GM11168 (cell line): ENCODE measurements at regions not wholly inside any gene's neighbourhood (a gene's known extent, or its start where the extent isn't known, plus 50 kb on each side); places are given as distances from the start of the nearest gene placed in this dataset.

Experiments used
- in situ Hi-C: fragments of 300-500 bp; cut with MboI; formaldehyde crosslinking; loops from one replicate; pipeline ENCODE4 v1.12.0; 2022; ENCODE audit warnings: low sequenced_read_pairs; ENCODE audit not compliant: unreplicated experiment

- in situ Hi-C loops: no loop called here
Observed at GRCh38 chr3:46114323-46114988, 87.2 kb upstream of the XCR1 start.

GRCh38 chr3:46113608-46114007, 86.3 kb upstream of the XCR1 start:
- in situ Hi-C loops: no loop called here

- in situ Hi-C loops: no loop called here
Observed at GRCh38 chr3:46112984-46113383, 85.7 kb upstream of the XCR1 start.

DNA sequence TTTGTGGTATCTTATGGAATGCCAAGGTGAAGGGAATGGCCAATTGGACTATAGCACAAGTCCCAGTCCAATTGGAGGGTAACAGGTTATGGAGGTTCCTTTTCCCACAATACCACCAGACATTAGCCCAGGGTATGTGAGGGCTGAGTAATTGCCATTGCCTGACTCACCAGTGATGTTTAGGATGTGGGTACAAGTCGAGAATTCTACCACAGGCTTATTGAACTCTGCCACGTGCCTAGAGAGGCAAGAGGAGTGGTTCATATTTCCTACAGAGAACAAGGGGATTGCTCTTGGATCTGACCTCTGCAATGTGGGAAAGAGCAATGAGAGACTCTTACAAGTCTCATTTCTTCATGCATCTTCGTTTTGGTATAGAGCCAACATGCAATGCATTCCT, 85.0 kb upstream of the XCR1 start:
- in situ Hi-C loops: no loop called here

- in situ Hi-C loops: no loop called here
Observed at GRCh38 chr3:46110701-46111493, 83.6 kb upstream of the XCR1 start.

DNA sequence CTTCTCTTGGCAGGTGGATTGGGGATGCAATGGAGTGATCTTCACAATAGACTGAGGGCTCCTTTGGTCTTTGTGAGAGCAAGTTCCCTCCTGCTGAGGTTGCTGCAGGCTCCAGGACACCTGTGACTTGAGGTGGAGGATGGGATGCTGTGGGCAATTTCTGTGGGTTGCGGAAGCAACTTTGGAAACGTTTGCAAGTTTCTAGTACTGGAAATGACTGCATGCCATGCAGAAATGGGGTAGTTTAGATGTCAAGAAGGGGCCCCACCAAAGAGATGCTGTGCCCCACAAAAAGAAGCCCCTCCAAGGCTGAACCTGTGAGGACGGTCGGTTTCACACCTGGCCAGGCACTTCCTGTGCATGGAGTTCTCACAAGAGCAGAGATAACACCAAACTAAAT, 80.4 kb upstream of the XCR1 start:
- in situ Hi-C loops: no loop called here

GRCh38 chr3:46105306-46105919, 78.1 kb upstream of the XCR1 start:
- in situ Hi-C loops: no loop called here

DNA sequence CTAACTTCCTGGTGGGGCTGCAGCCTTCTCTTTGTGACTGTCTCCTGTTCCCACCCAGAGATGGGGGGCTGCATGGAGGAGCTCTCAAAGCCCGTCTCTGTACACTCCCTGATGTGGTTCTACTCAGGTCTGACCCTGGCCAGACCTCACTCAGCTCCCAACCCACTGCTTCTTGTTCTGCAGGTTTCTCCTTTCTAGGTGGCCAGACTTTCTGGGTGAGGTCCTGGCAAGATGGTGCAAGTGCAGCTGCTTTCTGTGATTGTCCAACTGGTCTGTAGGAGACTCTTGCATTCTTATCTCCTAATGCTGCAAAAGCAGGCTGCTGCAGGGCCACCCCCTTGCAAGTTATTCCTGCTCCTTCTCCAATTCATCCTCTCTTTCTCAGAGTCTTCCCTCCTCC, 77.4 kb upstream of the XCR1 start:
- in situ Hi-C loops: no loop called here

DNA sequence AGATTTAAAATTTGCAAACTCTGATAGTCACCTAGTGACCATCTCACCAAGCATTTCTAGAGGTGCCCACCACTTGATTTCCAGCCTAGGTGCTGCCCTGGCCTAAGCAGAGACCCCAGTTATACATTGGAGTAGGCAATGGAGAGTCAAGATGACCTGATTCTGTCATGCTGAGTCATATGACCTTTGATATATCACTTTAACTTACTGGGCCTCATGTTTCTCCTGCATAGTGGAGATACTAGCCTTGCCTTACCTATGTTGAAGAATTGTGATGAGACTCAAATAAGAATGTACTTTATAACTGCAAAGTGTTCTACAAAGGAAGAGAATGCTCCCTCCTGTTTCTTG, 75.5 kb upstream of the XCR1 start:
- in situ Hi-C loops: no loop called here

DNA sequence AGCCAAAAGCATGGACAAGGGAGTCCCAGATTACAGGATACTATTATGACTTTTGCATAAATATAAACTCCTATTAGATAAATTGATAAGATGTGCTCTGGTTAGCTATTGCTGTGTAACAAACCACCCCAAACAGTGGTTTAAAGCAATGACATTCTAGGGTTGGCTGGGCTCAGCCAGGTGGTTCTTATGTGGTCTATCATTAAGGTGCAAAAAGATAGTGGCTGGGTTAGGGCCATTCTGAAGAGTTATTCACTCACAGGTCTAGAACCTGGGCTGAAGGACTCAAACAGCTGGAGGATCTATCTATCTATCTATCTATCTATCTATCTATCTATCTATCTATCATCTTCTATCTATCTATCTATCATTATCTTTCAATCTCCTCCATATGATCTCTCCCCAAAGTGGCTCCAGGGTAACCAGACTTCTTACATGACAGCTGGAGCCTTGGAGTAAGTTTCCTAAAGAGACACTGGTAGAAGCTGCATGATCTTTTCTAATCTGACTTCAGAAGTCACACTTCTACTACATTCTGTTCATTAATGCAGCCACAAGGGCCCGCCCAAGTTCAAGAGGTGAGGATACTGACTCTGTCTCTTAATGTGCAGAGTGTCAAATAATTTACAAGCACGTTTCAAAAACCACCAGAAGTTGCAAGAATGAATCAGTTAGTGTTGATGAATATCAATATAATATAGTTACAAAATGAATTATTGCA, 74.9 kb upstream of the XCR1 start:
- in situ Hi-C loops: no loop called here

DNA sequence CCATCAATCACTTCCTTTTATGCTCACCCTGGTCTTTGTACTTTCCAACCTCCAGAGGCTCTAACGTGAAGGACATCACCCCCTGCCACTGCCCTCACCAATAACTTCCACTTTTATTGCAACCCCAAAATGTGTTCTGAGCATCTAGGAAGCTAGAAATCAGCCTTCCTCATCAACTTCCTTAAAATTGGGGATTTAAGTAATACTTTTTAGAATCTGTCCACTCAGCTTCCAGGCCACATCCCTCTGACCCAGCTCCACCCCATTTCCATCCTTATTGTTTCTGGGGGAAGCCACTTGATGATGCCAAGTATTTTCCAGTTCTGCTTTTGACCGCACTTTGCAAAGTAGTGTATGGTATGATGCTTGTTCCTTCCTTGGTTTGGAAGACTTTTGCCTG, 73.5 kb upstream of the XCR1 start:
- in situ Hi-C loops: no loop called here

- in situ Hi-C loops: loop anchor here (5.0 to 10.0 kb wide), 2 partner anchors 186 to 284 kb away; no protein-coding TSS in a partner anchor
Observed at GRCh38 chr3:46098319-46098761, 71.1 kb upstream of the XCR1 start.

DNA sequence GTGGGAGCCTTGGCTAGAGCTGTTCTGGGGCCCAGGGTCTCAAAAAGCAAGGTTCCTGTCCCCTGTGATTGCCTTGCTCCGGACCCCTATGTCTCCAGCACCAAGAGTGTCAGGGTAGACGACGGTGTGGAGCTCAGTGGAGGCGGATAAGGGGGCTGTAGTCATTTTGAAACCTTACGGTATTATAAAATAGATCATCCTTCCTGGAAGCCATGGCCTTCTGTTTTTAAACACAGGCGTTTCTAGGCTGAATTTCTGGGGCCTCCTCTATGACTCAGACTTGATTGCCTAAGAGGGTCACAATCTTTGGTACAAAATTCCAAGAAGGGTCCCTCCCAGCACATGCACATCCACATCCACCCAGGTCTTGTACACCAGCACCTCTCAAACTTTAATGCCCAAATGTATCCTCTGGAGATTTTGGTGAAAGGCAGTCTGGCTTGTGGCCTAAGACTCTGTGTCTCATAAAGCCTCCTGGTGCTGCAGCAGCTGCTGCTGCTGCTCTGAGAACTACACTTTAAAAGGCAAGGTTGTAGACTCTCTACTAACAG, 70.5 kb upstream of the XCR1 start:
- in situ Hi-C loops: loop anchor here (5.0 to 10.0 kb wide), 2 partner anchors 187 to 285 kb away; no protein-coding TSS in a partner anchor

GRCh38 chr3:46096781-46097180, 69.5 kb upstream of the XCR1 start:
- in situ Hi-C loops: loop anchor here (5.0 to 10.0 kb wide), 2 partner anchors 188 to 286 kb away; no protein-coding TSS in a partner anchor

- in situ Hi-C loops: loop anchor here (5.0 to 10.0 kb wide), 2 partner anchors 188 to 286 kb away; no protein-coding TSS in a partner anchor
Observed at GRCh38 chr3:46096336-46096735, 69.1 kb upstream of the XCR1 start.

- in situ Hi-C loops: loop anchor here (5.0 to 10.0 kb wide), 2 partner anchors 189 to 287 kb away; no protein-coding TSS in a partner anchor
Observed at GRCh38 chr3:46095307-46095706, 68.0 kb upstream of the XCR1 start.

- in situ Hi-C loops: loop anchor here (10.0 kb wide), 1 partner anchor 190 kb away; no protein-coding TSS in a partner anchor
Observed at GRCh38 chr3:46094506-46094905, 67.2 kb upstream of the XCR1 start.

- in situ Hi-C loops: loop anchor here (10.0 kb wide), 1 partner anchor 191 kb away; no protein-coding TSS in a partner anchor
Observed at GRCh38 chr3:46093966-46094365, 66.7 kb upstream of the XCR1 start.

DNA sequence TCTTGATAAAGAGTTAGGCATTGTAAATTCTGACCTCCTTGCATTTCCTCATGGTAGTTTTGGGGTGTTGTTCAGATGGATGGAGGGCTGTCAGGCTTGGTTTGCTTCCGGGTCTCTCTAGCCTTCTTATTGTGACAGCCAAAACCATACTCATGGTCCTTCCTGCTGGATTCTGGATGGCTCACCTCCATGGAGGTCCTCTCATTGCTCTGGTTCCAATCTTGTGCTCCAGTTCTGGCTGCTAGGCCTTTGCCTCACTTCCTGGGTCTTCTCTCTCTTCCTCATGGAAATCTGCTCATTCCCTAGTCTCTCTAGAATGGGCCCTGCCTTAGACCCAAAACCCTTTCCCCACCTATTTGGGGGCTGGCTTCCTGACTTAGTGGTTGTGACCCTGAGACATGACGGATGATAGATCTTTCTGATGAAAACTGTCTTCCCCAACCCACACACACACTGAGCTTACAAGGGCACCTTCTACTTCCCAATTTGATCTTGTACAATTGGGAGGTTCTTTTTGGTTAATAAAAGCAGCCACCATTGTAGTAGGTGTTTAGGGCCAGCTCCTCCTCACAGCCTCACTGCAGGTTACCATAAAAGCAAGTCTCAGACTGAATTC, 66.2 kb upstream of the XCR1 start:
- in situ Hi-C loops: loop anchor here (10.0 kb wide), 1 partner anchor 191 kb away; no protein-coding TSS in a partner anchor
